Bronchial epithelial cell (primary cell): ENCODE measurements at regions not wholly inside any gene's neighbourhood (a gene's known extent, or its start where the extent isn't known, plus 50 kb on each side); places are given as distances from the start of the nearest gene placed in this dataset.

Source experiments
- DNase-seq: peaks from one replicate; pipeline ENCODE4 v3.0.0-alpha.2; 2010; ENCODE audit warnings: low read depth
- FAIRE-seq: peaks from 2 replicates; lab custom pipeline; 2011; peaks lifted over from hg19 to GRCh38; lab: Jason Lieb, UNC
- H3K27me3 ChIP-seq: 2 replicates; pipeline ENCODE4 v1.5.1; 2011; ENCODE audit warnings: low read length; ENCODE audit not compliant: control insufficient read depth, insufficient read depth
- H3K36me3 ChIP-seq: 2 replicates; pipeline ENCODE4 v1.5.1; 2011; ENCODE audit warnings: low read length; ENCODE audit not compliant: control insufficient read depth, insufficient read depth
- H3K4me3 ChIP-seq: 2 replicates; pipeline ENCODE4 v1.5.1; 2011; ENCODE audit warnings: mild to moderate bottlenecking, low read depth, low read length, control low read depth
- TF ChIP-seq, protein P1 (sequence below): IDR thresholded peaks from 2 replicates; pipeline ENCODE4 v1.5.1; 2011; ENCODE audit warnings: mild to moderate bottlenecking, moderate library complexity, low read length, control low read depth, inconsistent platforms; ENCODE audit not compliant: insufficient read depth, severe bottlenecking

GRCh38 chr4:81552086-81552485 lies 80.4 kb upstream of the RASGEF1B start:
- TF ChIP-seq, protein P1, sequence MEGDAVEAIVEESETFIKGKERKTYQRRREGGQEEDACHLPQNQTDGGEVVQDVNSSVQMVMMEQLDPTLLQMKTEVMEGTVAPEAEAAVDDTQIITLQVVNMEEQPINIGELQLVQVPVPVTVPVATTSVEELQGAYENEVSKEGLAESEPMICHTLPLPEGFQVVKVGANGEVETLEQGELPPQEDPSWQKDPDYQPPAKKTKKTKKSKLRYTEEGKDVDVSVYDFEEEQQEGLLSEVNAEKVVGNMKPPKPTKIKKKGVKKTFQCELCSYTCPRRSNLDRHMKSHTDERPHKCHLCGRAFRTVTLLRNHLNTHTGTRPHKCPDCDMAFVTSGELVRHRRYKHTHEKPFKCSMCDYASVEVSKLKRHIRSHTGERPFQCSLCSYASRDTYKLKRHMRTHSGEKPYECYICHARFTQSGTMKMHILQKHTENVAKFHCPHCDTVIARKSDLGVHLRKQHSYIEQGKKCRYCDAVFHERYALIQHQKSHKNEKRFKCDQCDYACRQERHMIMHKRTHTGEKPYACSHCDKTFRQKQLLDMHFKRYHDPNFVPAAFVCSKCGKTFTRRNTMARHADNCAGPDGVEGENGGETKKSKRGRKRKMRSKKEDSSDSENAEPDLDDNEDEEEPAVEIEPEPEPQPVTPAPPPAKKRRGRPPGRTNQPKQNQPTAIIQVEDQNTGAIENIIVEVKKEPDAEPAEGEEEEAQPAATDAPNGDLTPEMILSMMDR, result no peak
- H3K27me3 ChIP-seq, result no peaks in the 10 kb centered on the region
- FAIRE-seq (no peak), DNase-seq (no peak)
- H3K36me3 ChIP-seq, result no peaks in the 10 kb centered on the region
- no peak overlapping the region for H3K4me3 ChIP-seq

- TF ChIP-seq, protein P1, result no peak
- Histone ChIP-seq H3K4me3 (no peak overlapping the region), H3K27me3 (no peaks in the 10 kb centered on the region), H3K36me3 (no peaks in the 10 kb centered on the region)
- FAIRE-seq (no peak), DNase-seq (no peak)
Measured at GRCh38 chr4:81550388-81550859, 78.7 kb upstream of the RASGEF1B start.

DNA sequence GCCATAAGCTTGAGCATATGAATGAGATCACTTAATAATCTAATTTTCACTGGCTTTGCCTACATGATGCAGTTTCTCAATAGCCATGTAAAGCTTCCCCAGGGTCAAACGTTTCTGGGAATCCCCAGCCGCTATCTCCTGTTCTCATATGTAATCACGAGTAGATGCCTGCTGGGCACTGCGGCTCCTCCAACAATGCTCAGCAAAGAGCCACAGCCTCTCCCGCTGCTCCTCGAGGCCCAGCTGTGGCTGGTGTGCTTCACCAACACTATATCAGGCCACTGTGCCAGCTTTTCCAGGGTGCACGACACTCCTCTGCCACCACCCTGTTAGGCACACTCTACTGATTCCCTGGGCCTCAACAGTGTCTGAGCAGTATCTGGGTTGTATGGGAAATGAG lies 78.3 kb upstream of the RASGEF1B start:
- Histone ChIP-seq H3K36me3 (no peaks in the 10 kb centered on the region), H3K27me3 (no peaks in the 10 kb centered on the region), H3K4me3 (no peak overlapping the region)
- DNase-seq (no peak), FAIRE-seq (no peak)
- TF ChIP-seq, protein P1, result no peak

DNA sequence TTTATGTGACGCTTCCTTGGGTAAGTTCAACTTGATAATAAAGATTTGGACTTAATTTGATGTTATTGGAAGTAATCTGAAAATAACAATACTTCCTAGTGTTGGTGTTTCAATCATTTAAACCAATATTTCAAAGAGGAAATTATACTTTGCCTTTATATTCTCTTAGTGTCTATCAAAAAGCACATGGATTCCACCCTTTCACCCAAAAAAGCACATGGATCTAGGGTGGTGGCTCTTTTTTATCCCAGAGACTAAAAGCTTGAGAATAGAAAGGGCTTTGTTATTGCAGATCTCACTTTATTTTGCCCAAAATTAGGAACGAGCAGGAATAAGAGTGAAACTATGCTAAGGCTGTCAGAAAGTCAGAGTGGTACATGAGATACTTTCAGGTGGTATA lies 75.1 kb upstream of the RASGEF1B start:
- FAIRE-seq, result no peak
- H3K36me3 ChIP-seq, result no peaks in the 10 kb centered on the region
- DNase-seq, result no peak
- H3K4me3 ChIP-seq, result no peak overlapping the region
- TF ChIP-seq, protein P1, result no peak
- H3K27me3 ChIP-seq, result no peaks in the 10 kb centered on the region

- DNase-seq (no peak), FAIRE-seq (no peak)
- Histone ChIP-seq H3K4me3 (no peak overlapping the region), H3K27me3 (no peaks in the 10 kb centered on the region), H3K36me3 (no peaks in the 10 kb centered on the region)
- TF ChIP-seq, protein P1, result no peak
Measured at GRCh38 chr4:81541161-81541945, 69.6 kb upstream of the RASGEF1B start.
